Type B pancreatic cell (in vitro differentiated cells): ENCODE measurements at regions not wholly inside any gene's neighbourhood (a gene's known extent, or its start where the extent isn't known, plus 50 kb on each side); places are given as distances from the start of the nearest gene placed in this dataset.

ENCODE experiments used
- DNase-seq: peaks from one replicate; pipeline ENCODE4 v3.0.0; 2021; ENCODE audit warnings: mixed read lengths; ENCODE audit not compliant: unreplicated experiment; ENCODE audit errors: extremely low spot score
- H3K27ac Mint-ChIP-seq: 2 replicates; pipeline ENCODE4 v1.8.0; 2021; ENCODE audit warnings: mild to moderate bottlenecking, mixed read lengths
- H3K27me3 Mint-ChIP-seq: 2 replicates; pipeline ENCODE4 v1.8.0; 2021; ENCODE audit warnings: mixed read lengths
- H3K36me3 Mint-ChIP-seq: 2 replicates; pipeline ENCODE4 v1.8.0; 2021; ENCODE audit warnings: mixed read lengths
- H3K4me1 Mint-ChIP-seq: one replicate; pipeline ENCODE4 v1.8.0; 2021; ENCODE audit warnings: mixed read lengths; ENCODE audit not compliant: unreplicated experiment
- H3K4me3 Mint-ChIP-seq: 2 replicates; pipeline ENCODE4 v1.8.0; 2021; ENCODE audit warnings: mild to moderate bottlenecking, mixed read lengths
- H3K9me3 Mint-ChIP-seq: 2 replicates; pipeline ENCODE4 v1.8.0; 2021; ENCODE audit warnings: mixed read lengths
- CTCF ChIP-seq: fragments of 200-600 bp; sonication (generic); conservative IDR thresholded peaks from 2 replicates; pipeline ENCODE4 v1.5.0; 2021; ENCODE audit warnings: antibody characterized with exemption, mild to moderate bottlenecking

DNA sequence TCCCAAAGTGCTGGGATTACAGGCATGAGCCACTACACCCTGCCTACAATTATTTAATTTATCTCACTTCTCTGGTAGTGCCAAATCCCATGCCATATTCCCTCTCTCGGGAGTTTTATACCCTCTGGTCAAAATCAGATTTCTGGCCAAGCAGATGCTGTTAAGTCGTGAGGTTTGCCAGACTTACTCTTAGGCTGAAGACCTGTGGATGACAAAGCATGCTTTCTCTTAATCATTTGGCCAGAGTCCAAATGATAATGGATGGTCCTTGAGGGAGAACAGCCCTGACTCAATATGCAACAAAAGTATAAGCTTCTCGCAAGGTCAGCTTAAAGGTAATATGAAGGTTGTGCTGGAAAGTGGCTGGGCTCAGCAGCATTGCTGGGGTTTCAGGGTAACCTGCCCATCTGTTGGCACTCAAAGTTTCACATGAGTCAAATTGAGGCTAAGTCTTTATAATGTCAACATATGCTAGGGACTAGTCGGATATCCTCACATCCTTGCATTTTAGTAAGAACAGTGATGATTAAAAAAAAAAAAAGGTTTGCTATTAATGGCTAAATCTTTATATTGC lies 280.1 kb downstream of the KIF4B start:
- Mint-ChIP-seq H3K27me3 (peaks cover 5% of the 10 kb centered on the region), H3K27ac (no peak overlapping the region), H3K4me3 (no peak overlapping the region), H3K36me3 (no peaks in the 10 kb centered on the region), H3K9me3 (no peaks in the 10 kb centered on the region), H3K4me1 (peaks cover 19% of the 10 kb centered on the region)
- no peak for TF ChIP-seq CTCF
- no peak for DNase-seq

- DNase-seq, result no peak
- Mint-ChIP-seq H3K27me3 (peaks cover 5% of the 10 kb centered on the region), H3K4me3 (no peak overlapping the region), H3K4me1 (peaks cover 12% of the 10 kb centered on the region), H3K36me3 (no peaks in the 10 kb centered on the region), H3K9me3 (no peaks in the 10 kb centered on the region), H3K27ac (no peak overlapping the region)
- TF ChIP-seq CTCF, result no peak
Observed at GRCh38 chr5:155295111-155295510, 281.6 kb downstream of the KIF4B start.

DNA sequence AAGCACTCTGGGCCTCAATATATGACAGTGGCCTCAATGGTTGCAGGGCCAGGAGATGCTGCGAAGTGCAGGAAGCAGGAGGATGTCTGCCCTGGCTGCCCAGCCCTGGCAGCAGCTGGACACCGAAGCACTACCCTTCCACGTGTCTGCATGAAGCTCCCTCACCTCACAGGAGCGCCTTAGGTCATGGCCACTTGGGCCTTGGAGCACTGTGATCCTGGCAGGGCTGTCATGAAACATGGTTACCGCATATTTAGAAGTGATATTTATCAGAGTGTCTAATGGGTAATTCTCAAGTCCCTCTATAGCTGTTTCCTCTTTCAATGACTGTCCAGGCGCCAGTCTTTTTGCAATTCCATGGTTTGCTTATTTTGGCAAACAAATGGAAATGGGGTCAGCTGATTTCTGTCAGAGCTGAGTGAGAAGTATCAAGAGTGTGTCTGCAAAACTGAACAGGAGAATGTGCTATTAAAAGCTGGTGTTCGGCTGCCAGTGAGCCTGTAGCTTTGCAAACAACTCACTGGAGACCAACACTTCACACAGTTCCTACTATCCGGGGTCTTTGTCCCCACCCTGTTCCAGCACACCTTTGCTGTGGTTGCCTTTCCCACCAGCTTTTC lies 285.9 kb downstream of the KIF4B start:
- no peaks in the 10 kb centered on the region for H3K27me3 Mint-ChIP-seq

DNA sequence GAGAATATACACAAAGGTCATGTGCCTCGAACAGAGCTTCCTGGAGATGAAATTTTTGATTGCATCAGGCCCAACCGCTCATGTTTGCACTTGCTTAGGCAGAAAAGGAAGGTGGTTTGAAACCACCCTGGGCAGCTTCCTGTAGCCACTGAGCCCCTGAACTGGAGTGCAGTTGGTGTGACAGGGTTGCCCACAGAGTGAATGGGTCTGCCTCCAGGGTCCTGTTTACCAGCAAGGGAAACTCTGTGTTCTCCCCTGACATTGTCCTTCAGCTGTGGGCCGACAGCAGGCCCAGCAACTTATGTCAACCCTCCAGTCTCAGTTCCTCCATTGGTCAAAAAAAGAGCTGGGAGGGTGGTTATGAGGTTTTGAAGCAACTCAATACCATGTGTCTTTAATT lies 289.6 kb downstream of the KIF4B start:
- H3K36me3 Mint-ChIP-seq, result no peaks in the 10 kb centered on the region
- no peak for TF ChIP-seq CTCF
- no peaks in the 10 kb centered on the region for H3K4me1 Mint-ChIP-seq
- H3K27ac Mint-ChIP-seq, result no peak overlapping the region
- DNase-seq, result no peak
- no peaks in the 10 kb centered on the region for H3K9me3 Mint-ChIP-seq
- no peak overlapping the region for H3K4me3 Mint-ChIP-seq
- no peaks in the 10 kb centered on the region for H3K27me3 Mint-ChIP-seq

More for the DNA sequence above, 285.9 kb downstream of the KIF4B start:
- Mint-ChIP-seq H3K9me3 (no peaks in the 10 kb centered on the region), H3K4me3 (no peak overlapping the region), H3K4me1 (no peaks in the 10 kb centered on the region), H3K36me3 (no peaks in the 10 kb centered on the region), H3K27ac (no peak overlapping the region)
- no peak for DNase-seq
- no peak for TF ChIP-seq CTCF

DNA sequence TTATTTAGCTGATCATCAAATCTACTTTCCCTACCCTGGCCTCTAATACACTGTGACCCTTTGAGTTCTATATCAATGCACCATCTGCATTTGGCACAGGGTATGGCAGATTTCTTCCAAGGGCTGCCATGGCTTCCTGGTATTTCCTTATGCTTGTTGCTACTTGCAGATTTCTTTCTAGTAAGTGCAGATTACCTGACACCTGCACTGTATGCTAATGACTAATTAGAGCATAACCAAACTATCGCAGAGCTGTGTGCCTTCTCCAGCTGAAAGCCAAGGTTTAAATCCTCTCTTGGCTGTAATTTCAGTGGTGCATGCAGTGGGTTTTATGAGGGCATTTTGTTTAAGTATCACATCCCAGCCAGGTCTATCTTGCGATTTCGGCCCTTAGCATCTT lies 293.7 kb downstream of the KIF4B start:
- no peaks in the 10 kb centered on the region for H3K9me3 Mint-ChIP-seq

More for the DNA sequence above, 293.7 kb downstream of the KIF4B start:
- no peak for TF ChIP-seq CTCF
- no peaks in the 10 kb centered on the region for H3K36me3 Mint-ChIP-seq
- H3K27me3 Mint-ChIP-seq, result no peaks in the 10 kb centered on the region
- no peak overlapping the region for H3K4me3 Mint-ChIP-seq
- no peaks in the 10 kb centered on the region for H3K4me1 Mint-ChIP-seq
- DNase-seq, result no peak
- H3K27ac Mint-ChIP-seq, result no peak overlapping the region
